Stimulated activated CD8-positive, alpha-beta memory T cell treated with anti-CD3 and anti-CD28 coated beads, Interleukin-2, amount 100 ng/mL, for 1 hour (primary cell): ENCODE measurements at regions not wholly inside any gene's neighbourhood (a gene's known extent, or its start where the extent isn't known, plus 50 kb on each side); places are given as distances from the start of the nearest gene placed in this dataset.

Experiments used
- DNase-seq, 2 donors: peaks; one replicate each; pipeline ENCODE4 v3.0.0-alpha.2; 2020; ENCODE audit warnings: low read depth in 2 of 2

DNA sequence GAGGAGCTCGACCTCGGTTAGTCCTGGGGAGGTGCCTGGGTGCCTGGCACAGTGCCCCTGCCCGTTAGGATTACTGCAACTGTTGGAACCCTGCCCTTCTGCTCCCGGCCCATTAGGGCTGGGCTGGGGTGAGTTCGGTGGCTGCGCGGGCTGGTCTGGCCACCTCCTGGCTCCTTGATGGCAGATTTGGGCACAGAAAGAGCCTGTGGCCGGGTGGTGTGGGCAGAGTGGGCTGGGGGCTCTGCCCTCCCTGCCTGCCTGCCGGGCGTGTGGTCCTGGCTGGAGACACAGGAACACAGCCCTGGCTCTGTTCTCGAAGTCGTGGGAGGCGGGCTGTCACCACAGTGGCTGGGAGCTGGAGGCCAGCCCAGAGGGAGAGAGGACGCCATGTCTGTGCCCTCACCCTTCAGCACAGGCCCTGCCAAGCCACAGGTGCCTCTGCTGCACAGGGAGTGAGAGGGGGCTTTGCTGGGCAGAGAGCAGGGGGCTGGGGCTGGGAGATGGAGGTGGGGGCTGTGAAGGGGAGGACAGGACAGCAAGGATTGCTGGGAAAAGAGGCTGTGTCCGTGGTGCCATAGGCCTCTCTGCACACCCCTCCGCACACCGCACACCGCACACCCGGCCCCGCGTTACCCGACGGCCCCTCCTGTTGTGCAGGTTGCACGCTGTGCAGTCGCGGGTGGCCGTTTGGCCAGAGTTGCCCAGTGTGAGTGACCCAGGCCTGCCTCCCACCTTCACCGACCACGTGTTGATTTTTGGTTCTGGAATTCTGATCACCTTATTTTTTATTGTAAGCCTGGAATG is 236.6 kb upstream of the GSE1 start:
- no peak for DNase-seq

GRCh38 chr16:85377388-85378144 is 235.6 kb upstream of the GSE1 start:
- DNase-seq, result no peak

GRCh38 chr16:85378145-85379040 is 234.7 kb upstream of the GSE1 start:
- DNase-seq, result no peak

- no peak for DNase-seq
Observed at GRCh38 chr16:85379041-85380001, 233.8 kb upstream of the GSE1 start.

- no peak for DNase-seq
Observed at GRCh38 chr16:85380002-85380395, 233.1 kb upstream of the GSE1 start.

GRCh38 chr16:85380905-85381737 is 232.0 kb upstream of the GSE1 start:
- DNase-seq, result no peak

GRCh38 chr16:85381738-85382592 is 231.2 kb upstream of the GSE1 start:
- DNase-seq, result no peak

DNA sequence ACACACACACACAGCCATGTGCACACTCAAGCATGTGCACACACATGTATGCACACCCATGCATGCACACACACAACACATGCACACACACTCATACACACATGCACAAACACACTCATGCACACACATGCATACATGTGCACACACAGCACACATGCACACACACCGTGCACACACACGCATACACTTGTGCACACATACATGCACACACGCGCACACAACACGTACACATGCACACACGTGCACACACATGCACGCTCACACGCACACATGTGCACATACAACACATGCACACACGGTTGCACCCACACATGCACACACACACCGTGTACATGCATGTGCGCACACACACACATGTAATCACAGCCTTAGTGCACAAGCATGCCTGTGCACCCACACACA is 230.4 kb upstream of the GSE1 start:
- no peak for DNase-seq

DNA sequence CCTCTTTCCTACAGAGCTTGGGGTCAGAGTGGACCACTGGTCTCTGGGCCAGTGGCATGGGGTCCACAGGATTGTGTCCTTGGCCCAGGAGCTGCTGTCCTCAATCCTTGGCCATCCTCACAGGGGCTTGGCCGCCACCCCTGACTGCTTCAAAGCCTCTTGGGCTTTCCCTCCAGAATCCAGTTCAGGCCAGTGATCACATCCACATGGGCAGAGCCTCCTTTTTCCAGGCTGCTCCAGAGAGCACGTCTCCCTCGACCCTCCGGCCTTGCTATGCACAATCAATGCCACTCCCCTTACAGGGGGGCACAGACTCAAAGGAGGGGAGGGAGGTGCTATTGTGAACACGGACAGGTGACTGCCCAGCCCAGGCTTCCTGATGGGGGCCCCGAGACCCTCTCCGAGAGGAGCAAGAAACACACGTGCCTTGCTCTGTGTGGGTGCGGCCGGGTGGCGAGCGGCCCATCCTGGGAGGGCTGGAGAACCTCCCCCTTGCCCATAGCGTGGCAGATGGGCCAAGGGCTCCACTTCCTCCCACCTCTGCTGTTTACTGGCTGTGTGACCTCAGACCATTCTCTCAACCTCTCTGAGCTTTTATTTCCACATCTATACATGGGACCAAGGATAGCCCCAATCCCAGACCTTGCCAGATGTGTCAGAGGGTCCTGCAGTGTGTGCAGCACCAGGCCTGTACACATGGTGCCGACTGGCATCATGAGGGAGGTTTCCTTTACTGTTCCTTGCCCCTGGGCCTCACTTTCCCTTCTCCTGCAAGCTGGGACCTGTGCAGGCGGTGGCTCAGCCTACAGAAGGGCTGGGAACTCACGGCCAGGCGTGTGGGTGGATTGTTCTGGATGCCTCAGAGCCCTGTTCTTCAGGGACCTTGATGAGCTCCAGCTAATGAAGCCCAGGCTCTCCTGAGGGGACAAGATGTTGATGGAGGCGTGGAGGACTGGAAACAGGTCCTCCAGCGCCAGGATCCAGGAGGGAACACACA is 229.0 kb upstream of the GSE1 start:
- DNase-seq, result no peak

GRCh38 chr16:85384833-85385462 is 228.2 kb upstream of the GSE1 start:
- no peak for DNase-seq

DNA sequence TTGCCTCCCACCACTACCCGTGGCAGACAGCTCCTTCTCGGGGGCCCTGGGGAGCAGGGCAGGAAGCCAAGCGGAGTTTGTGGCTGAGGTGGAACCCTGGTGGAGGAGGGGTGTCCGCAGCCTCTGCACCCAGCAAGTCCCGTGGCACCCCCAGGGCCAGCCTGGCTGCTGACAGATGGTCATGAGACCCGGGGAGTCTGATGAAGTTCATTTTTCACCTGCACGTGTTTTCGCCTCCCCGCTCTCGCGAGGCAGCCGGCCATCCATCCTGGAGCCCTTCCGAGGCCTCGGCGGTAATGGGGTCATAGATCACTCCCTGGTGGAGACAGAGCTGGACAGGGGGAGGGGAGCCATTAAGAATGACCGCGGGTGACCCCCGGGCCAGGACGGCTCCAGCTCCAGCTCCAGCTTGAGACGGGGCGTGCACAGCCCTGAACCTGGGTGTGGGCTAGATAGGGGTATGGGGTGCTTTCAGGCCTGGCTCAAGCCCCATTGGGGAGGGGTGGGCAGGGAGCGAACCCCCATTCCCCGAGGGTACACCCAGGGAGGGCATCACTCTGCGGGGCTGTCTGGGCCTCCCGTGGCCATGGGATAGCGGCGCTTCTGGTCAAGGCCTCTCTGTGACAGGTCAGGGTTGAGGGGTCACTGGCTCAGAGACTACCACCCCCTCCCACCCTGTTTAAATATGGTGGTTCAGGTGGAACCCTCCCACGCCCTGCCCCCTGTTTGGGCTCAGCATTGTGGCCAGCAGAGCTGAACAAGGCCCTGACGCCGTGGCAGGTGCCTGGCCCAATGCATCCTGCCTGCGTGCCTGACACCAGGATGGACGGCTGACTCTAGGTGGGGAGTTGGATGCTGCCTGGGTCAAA is 227.4 kb upstream of the GSE1 start:
- DNase-seq, result no peak

- DNase-seq, result no peak
Observed at GRCh38 chr16:85386467-85387170, 226.5 kb upstream of the GSE1 start.

DNA sequence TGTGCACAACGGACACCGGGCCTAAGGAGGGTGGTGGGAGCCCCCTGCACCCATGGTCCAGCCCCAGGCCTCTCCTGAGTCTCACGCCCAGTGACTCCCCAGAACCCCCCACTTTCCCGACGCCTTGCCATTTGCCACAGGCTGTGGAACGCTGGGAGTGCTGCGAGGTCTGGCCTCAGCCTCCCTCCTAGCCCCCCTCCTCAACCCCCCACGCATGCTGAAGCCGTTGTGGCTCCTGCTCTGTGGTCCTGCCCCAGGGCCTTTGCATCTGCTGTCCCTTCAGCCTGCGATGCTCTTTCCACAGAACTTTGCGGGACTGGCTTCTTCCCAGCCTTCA is 226.0 kb upstream of the GSE1 start:
- DNase-seq, result no peak

- no peak for DNase-seq
Observed at GRCh38 chr16:85387731-85388295, 225.3 kb upstream of the GSE1 start.

GRCh38 chr16:85389679-85390470 is 223.2 kb upstream of the GSE1 start:
- no peak for DNase-seq
